IMR-90 (cell line): ENCODE measurements at regions not wholly inside any gene's neighbourhood (a gene's known extent, or its start where the extent isn't known, plus 50 kb on each side); places are given as distances from the start of the nearest gene placed in this dataset.

Experiments
- ATAC-seq: fragments of 200-7000 bp; cut with Tn5 transposase; 2 replicates; pipeline ENCODE4 v1.9.1; 2020; ENCODE audit warnings: low read depth, mild to moderate bottlenecking, moderate library complexity
- BruUV-seq: library from RNA; stranded (reverse); fragments of 400-500 nt; replicated peaks from 2 replicates; lab custom pipeline; 2021; lab: Mats Ljungman, UMichigan
- CTCF ChIA-PET: fragments of 300-600 bp; formaldehyde crosslinking; extraction: SDS; loops from one replicate; lab custom pipeline; 2021; ENCODE audit warnings: antibody characterized with exemption; lab: Yijun Ruan, JAX
- POLR2A ChIA-PET: fragments of 300-600 bp; sonication (Branson Sonifier 250); formaldehyde crosslinking; loops from one replicate; lab custom pipeline; 2022; ENCODE audit warnings: antibody characterized with exemption; ENCODE audit not compliant: unreplicated experiment; lab: Charles Lee
- DNase-seq: peaks from one replicate; pipeline ENCODE4 v3.0.0; 2013
- H2AFZ ChIP-seq: replicated peaks from 2 replicates; pipeline ENCODE3; 2013; ENCODE audit warnings: low read length, mild to moderate bottlenecking; ENCODE audit not compliant: poor library complexity
- H2AK5ac ChIP-seq: 2 replicates; pipeline ENCODE4 v1.6.1; 2013; ENCODE audit warnings: low read depth, low read length, inconsistent platforms
- H2AK9ac ChIP-seq: replicated peaks from 2 replicates; pipeline ENCODE3; 2013; ENCODE audit warnings: mild to moderate bottlenecking, low read depth, low read length, moderate library complexity; ENCODE audit not compliant: poor library complexity
- H2BK120ac ChIP-seq: 2 replicates; pipeline ENCODE4 v1.6.1; 2013; ENCODE audit warnings: low read depth, low read length, inconsistent platforms
- H2BK15ac ChIP-seq: 3 replicates; pipeline ENCODE4 v1.6.1; 2013; ENCODE audit warnings: low read depth, low read length, inconsistent platforms
- H2BK20ac ChIP-seq: 2 replicates; pipeline ENCODE4 v1.6.1; 2013; ENCODE audit warnings: low read depth, mild to moderate bottlenecking, inconsistent platforms, low read length, moderate library complexity
- H2BK5ac ChIP-seq: 2 replicates; pipeline ENCODE4 v1.6.1; 2013; ENCODE audit warnings: mild to moderate bottlenecking, low read depth, low read length, inconsistent platforms; ENCODE audit not compliant: poor library complexity, severe bottlenecking
- H3K14ac ChIP-seq: replicated peaks from 2 replicates; pipeline ENCODE4 v1.6.1; 2013; ENCODE audit warnings: low read depth, low read length, inconsistent platforms
- H3K18ac ChIP-seq: 2 replicates; pipeline ENCODE4 v1.6.1; 2013; ENCODE audit warnings: low read depth, low read length, control low read depth
- H3K23ac ChIP-seq: 2 replicates; pipeline ENCODE4 v1.6.1; 2013; ENCODE audit warnings: low read depth, low read length, inconsistent platforms
- H3K27ac ChIP-seq: 2 replicates; pipeline ENCODE4 v1.5.1; 2013; ENCODE audit warnings: mild to moderate bottlenecking, control low read depth, low read length; ENCODE audit not compliant: insufficient read depth
- H3K27me3 ChIP-seq: 2 replicates; pipeline ENCODE4 v1.6.1; 2013; ENCODE audit warnings: low read length; ENCODE audit not compliant: control insufficient read depth, insufficient read depth
- H3K36me3 ChIP-seq: 2 replicates; pipeline ENCODE4 v1.6.1; 2013; ENCODE audit warnings: low read length, mixed read lengths; ENCODE audit not compliant: control insufficient read depth, insufficient read depth
- H3K4ac ChIP-seq: 2 replicates; pipeline ENCODE4 v1.6.1; 2013; ENCODE audit warnings: low read depth, low read length, inconsistent platforms
- H3K4me1 ChIP-seq: 2 replicates; pipeline ENCODE4 v1.6.1; 2013; ENCODE audit warnings: low read length, mixed read lengths; ENCODE audit not compliant: control insufficient read depth, insufficient read depth
- H3K4me2 ChIP-seq: 2 replicates; pipeline ENCODE4 v1.6.1; 2013; ENCODE audit warnings: low read depth, mild to moderate bottlenecking, control low read depth, low read length, moderate library complexity
- H3K4me3 ChIP-seq: 2 replicates; pipeline ENCODE4 v1.5.1; 2013; ENCODE audit warnings: low read depth, mild to moderate bottlenecking, control low read depth, low read length, moderate library complexity; ENCODE audit not compliant: insufficient read depth
- H3K56ac ChIP-seq: 2 replicates; pipeline ENCODE4 v1.6.1; 2013; ENCODE audit warnings: low read length, inconsistent platforms; ENCODE audit not compliant: insufficient read depth; ENCODE audit errors: extremely low read depth
- H3K79me1 ChIP-seq, 2 experiments: 2 replicates each; pipeline ENCODE4 v1.6.1; 2013; ENCODE audit warnings: low read length in 2 of 2, inconsistent platforms in 1 of 2, low read depth in 1 of 2
- H3K9ac ChIP-seq: 2 replicates; pipeline ENCODE4 v1.6.1; 2013; ENCODE audit warnings: low read depth, low read length, control low read depth
- H3K9me1 ChIP-seq: 2 replicates; pipeline ENCODE4 v1.6.1; 2013; ENCODE audit warnings: low read length, inconsistent platforms; ENCODE audit not compliant: insufficient read depth
- H3K9me3 ChIP-seq: 2 replicates; pipeline ENCODE4 v1.6.1; 2013; ENCODE audit warnings: low read length; ENCODE audit not compliant: control insufficient read depth, insufficient read depth
- H4K20me1 ChIP-seq: 2 replicates; pipeline ENCODE4 v1.6.1; 2013; ENCODE audit warnings: low read length, inconsistent platforms; ENCODE audit not compliant: insufficient read depth
- H4K5ac ChIP-seq: 2 replicates; pipeline ENCODE4 v1.6.1; 2013; ENCODE audit warnings: mild to moderate bottlenecking, low read depth, low read length, control low read depth
- H4K8ac ChIP-seq, 2 experiments: 2 replicates each; pipeline ENCODE4 v1.6.1; 2013; ENCODE audit warnings: low read depth in 2 of 2, low read length in 2 of 2, control low read depth in 1 of 2, inconsistent platforms in 1 of 2
- H4K91ac ChIP-seq: 2 replicates; pipeline ENCODE4 v1.6.1; 2013; ENCODE audit warnings: low read depth, low read length, inconsistent platforms; ENCODE audit not compliant: insufficient read depth
- CHD1 ChIP-seq: IDR thresholded peaks from 2 replicates; pipeline ENCODE4 v1.6.1; 2012; ENCODE audit warnings: low read depth, low read length, improper control_type of control experiment
- ELK1 ChIP-seq: fragments of 150-350 bp; IDR thresholded peaks from 2 replicates; pipeline ENCODE4 v1.6.1; 2016; ENCODE audit warnings: low read depth, mild to moderate bottlenecking, low read length, moderate library complexity, borderline replicate concordance
- FOS ChIP-seq: fragments of 150-350 bp; IDR thresholded peaks from 2 replicates; pipeline ENCODE4 v1.6.1; 2016; ENCODE audit warnings: low read depth, low read length
- MAZ ChIP-seq: IDR thresholded peaks from 2 replicates; pipeline ENCODE4 v1.6.1; 2012; ENCODE audit warnings: low read depth, mild to moderate bottlenecking, low read length, improper control_type of control experiment, moderate library complexity, borderline replicate concordance
- POLR2A ChIP-seq: IDR thresholded peaks from 2 replicates; pipeline ENCODE4 v1.6.1; 2012; ENCODE audit warnings: mild to moderate bottlenecking, low read depth, low read length
- RAD21 ChIP-seq: IDR thresholded peaks from 2 replicates; pipeline ENCODE4 v1.6.1; 2012; ENCODE audit warnings: low read length, improper control_type of control experiment
- RCOR1 ChIP-seq: IDR thresholded peaks from 2 replicates; pipeline ENCODE4 v1.6.1; 2012; ENCODE audit warnings: mild to moderate bottlenecking, low read length, improper control_type of control experiment; ENCODE audit not compliant: insufficient replicate concordance
- SMC3 ChIP-seq: fragments of 150-350 bp; IDR thresholded peaks from 2 replicates; pipeline ENCODE4 v1.6.1; 2016; ENCODE audit warnings: low read depth, mild to moderate bottlenecking, antibody characterized with exemption, low read length, moderate library complexity
- WGBS, 2 experiments: methylation state at CpG; one replicate each; pipeline versions ENCODE4 v1.1.5 to v1.1.7; 2013; ENCODE audit warnings: missing lambda C conversion rate in 2 of 2; ENCODE audit not compliant: insufficient read length in 1 of 2; ENCODE audit errors: extremely low coverage in 2 of 2; 5-methylcytosine and 5-hydroxymethylcytosine counted together
- dilution Hi-C: fragments of 300-500 bp; cut with HindIII; formaldehyde crosslinking; loops from one replicate; pipeline ENCODE4 v1.14.3; 2018; ENCODE audit warnings: low sequenced_read_pairs; ENCODE audit not compliant: unreplicated experiment
- in situ Hi-C: fragments of 300-500 bp; cut with MboI; formaldehyde crosslinking; loops from 3 replicates; pipeline ENCODE4 v1.14.3; 2019; ENCODE audit warnings: low sequenced_read_pairs, inconsistent platforms, mixed read lengths
- intact Hi-C: fragments of 100-400 bp; cut with micrococcal nuclease; formaldehyde crosslinking; loops from 2 replicates; pipeline ENCODE4 v1.10.0; 2022

DNA sequence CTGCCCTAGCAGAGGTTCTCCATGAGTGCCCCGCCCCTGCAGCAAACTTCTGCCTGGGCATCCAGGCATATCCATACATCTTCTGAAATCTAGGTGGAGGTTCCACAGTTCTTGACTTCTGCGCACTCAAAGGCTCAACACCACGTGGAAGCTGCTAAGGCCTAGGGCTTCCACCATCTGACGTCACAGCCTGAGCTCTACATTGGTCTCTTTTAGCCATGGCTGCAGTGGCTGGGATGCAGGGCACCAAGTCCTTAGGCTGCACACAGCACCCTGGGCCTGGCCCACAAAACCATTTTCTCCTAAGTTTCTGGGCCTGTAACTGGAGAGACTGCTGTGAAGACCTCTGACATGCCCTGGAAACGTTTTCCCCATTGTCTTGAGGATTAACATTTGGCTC, 272.6 kb upstream of the PLXNA2 start:
- no peak overlapping the region for H2AFZ ChIP-seq
- H3K23ac ChIP-seq: no peak overlapping the region
- no peak overlapping the region for H4K5ac ChIP-seq
- no peak overlapping the region for H2BK20ac ChIP-seq
- no peak for ATAC-seq
- no peak overlapping the region for H3K4me2 ChIP-seq
- DNase-seq: no peak
- no peak overlapping the region for H4K91ac ChIP-seq
- H2BK120ac ChIP-seq: no peak overlapping the region
- H3K4ac ChIP-seq: no peak overlapping the region
- 60% methylated on average over 1 of the region's 5 CpGs; no CpG with 5 or more reads in 1 of the 2 experiments for WGBS, 2 experiments
- no peak overlapping the region for H2BK15ac ChIP-seq
- H3K9me1 ChIP-seq: no peaks in the 10 kb centered on the region
- no TSS peak for BruUV-seq
- POLR2A ChIA-PET: no interaction called here
- H3K4me3 ChIP-seq: no peak overlapping the region
- no peak overlapping the region for H4K8ac ChIP-seq
- in situ Hi-C loops: no loop called here
- dilution Hi-C loops: no loop called here
- H3K18ac ChIP-seq: no peak overlapping the region
- TF ChIP-seq FOS (no peak), POLR2A (no peak), MAZ (no peak), CHD1 (no peak), RCOR1 (no peak), RAD21 (no peak), SMC3 (no peak), ELK1 (no peak)
- H2AK9ac ChIP-seq: no peak overlapping the region
- no peaks in the 10 kb centered on the region for H3K4me1 ChIP-seq
- H3K14ac ChIP-seq: no peak overlapping the region
- H3K79me1 ChIP-seq: no peaks in the 10 kb centered on the region
- no peak overlapping the region for H2BK5ac ChIP-seq
- H3K9me3 ChIP-seq: no peaks in the 10 kb centered on the region; the same call in 1 of the 2 replicates
- no peak overlapping the region for H3K9ac ChIP-seq
- intact Hi-C loops: no loop called here
- no peaks in the 10 kb centered on the region for H4K20me1 ChIP-seq
- no peak overlapping the region for H2AK5ac ChIP-seq
- no peak overlapping the region for H3K56ac ChIP-seq
- H3K27ac ChIP-seq: no peak overlapping the region
- CTCF ChIA-PET: no interaction called here
- H3K27me3 ChIP-seq: no peaks in the 10 kb centered on the region
- no peaks in the 10 kb centered on the region for H3K36me3 ChIP-seq
